OCI-LY3 (cell line): ENCODE measurements at regions not wholly inside any gene's neighbourhood (a gene's known extent, or its start where the extent isn't known, plus 50 kb on each side); places are given as distances from the start of the nearest gene placed in this dataset.

Source experiments
- EZH2phosphoT487 ChIP-seq: fragments of 200-600 bp; shearing (Covaris generic); IDR thresholded peaks from 2 replicates; pipeline ENCODE4 v1.6.1; 2018; ENCODE audit warnings: antibody characterized with exemption, mixed run types, low read depth
- TF ChIP-seq, protein P1 (sequence below): fragments of 200-600, 300-600 bp; sonication (generic); IDR thresholded peaks from 2 replicates; pipeline ENCODE4 v1.5.1; 2014; ENCODE audit warnings: antibody characterized with exemption, low read length, low read depth

GRCh38 chr1:98364544-98364943 is 297.0 kb upstream of the SNX7 start:
- TF ChIP-seq, protein P1, sequence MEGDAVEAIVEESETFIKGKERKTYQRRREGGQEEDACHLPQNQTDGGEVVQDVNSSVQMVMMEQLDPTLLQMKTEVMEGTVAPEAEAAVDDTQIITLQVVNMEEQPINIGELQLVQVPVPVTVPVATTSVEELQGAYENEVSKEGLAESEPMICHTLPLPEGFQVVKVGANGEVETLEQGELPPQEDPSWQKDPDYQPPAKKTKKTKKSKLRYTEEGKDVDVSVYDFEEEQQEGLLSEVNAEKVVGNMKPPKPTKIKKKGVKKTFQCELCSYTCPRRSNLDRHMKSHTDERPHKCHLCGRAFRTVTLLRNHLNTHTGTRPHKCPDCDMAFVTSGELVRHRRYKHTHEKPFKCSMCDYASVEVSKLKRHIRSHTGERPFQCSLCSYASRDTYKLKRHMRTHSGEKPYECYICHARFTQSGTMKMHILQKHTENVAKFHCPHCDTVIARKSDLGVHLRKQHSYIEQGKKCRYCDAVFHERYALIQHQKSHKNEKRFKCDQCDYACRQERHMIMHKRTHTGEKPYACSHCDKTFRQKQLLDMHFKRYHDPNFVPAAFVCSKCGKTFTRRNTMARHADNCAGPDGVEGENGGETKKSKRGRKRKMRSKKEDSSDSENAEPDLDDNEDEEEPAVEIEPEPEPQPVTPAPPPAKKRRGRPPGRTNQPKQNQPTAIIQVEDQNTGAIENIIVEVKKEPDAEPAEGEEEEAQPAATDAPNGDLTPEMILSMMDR = no peak
- no peak for TF ChIP-seq EZH2phosphoT487
